ENCODE measurements at regions not wholly inside any gene's neighbourhood (a gene's known extent, or its start where the extent isn't known, plus 50 kb on each side); places are given as distances from the start of the nearest gene placed in this dataset.
A peak's percentile ranks its signal among the peaks of the same experiment; 100 is the strongest.

GRCh38 chr12:92032101-92032500 lies 113.5 kb downstream of the BTG1 start:
- DNase-seq (ENCODE audit: low read depth in 2 of 2), result no peak

- no peak for DNase-seq (ENCODE audit: low read depth in 2 of 2)
These were observed 115.0 kb downstream of the BTG1 start for GRCh38 chr12:92030618-92031017.

GRCh38 chr12:92029902-92030586 lies 115.6 kb downstream of the BTG1 start:
- no peak for DNase-seq (ENCODE audit: low read depth in 2 of 2)

- DNase-seq (ENCODE audit: low read depth in 2 of 2), result no peak
These were observed 116.5 kb downstream of the BTG1 start for GRCh38 chr12:92029136-92029535.

- peak in 1 of 2 experiments; percentile 15 for DNase-seq (ENCODE audit: low read depth in 2 of 2)
These were observed 117.3 kb downstream of the BTG1 start for GRCh38 chr12:92028441-92028709.

- no peak for DNase-seq (ENCODE audit: low read depth in 2 of 2)
These were observed 117.8 kb downstream of the BTG1 start for GRCh38 chr12:92027701-92028440.

GRCh38 chr12:92027243-92027642 lies 118.4 kb downstream of the BTG1 start:
- DNase-seq (ENCODE audit: low read depth in 2 of 2), result no peak

GRCh38 chr12:92025462-92026207 lies 120.0 kb downstream of the BTG1 start:
- no peak for DNase-seq (ENCODE audit: low read depth in 2 of 2)

GRCh38 chr12:92022093-92022492 lies 123.6 kb downstream of the BTG1 start:
- no peak for DNase-seq (ENCODE audit: low read depth in 2 of 2)

GRCh38 chr12:92021666-92022035 lies 124.0 kb downstream of the BTG1 start:
- no peak for DNase-seq (ENCODE audit: low read depth in 2 of 2)

- no peak for DNase-seq (ENCODE audit: low read depth in 2 of 2)
These were observed 124.5 kb downstream of the BTG1 start for GRCh38 chr12:92020983-92021665.

GRCh38 chr12:92019491-92020277 lies 126.0 kb downstream of the BTG1 start:
- DNase-seq (ENCODE audit: low read depth in 2 of 2), result no peak

- no peak for DNase-seq (ENCODE audit: low read depth in 2 of 2)
These were observed 133.0 kb downstream of the BTG1 start for GRCh38 chr12:92012691-92013090.

GRCh38 chr12:92010853-92011701 lies 134.6 kb downstream of the BTG1 start:
- DNase-seq (ENCODE audit: low read depth in 2 of 2), result no peak

GRCh38 chr12:92010368-92010767 lies 135.3 kb downstream of the BTG1 start:
- no peak for DNase-seq (ENCODE audit: low read depth in 2 of 2)

GRCh38 chr12:92008345-92008744 lies 137.3 kb downstream of the BTG1 start:
- DNase-seq (ENCODE audit: low read depth in 2 of 2), result no peak

GRCh38 chr12:92007787-92008186 lies 137.9 kb downstream of the BTG1 start:
- DNase-seq (ENCODE audit: low read depth in 2 of 2), result no peak

- no peak for DNase-seq (ENCODE audit: low read depth in 2 of 2)
These were observed 141.9 kb downstream of the BTG1 start for GRCh38 chr12:92003701-92004100.

GRCh38 chr12:92002673-92003382 lies 142.8 kb downstream of the BTG1 start:
- DNase-seq (ENCODE audit: low read depth in 2 of 2), result no peak

- DNase-seq (ENCODE audit: low read depth in 2 of 2), result no peak
These were observed 143.4 kb downstream of the BTG1 start for GRCh38 chr12:92002195-92002649.

Data from fibroblast of skin of left biceps (primary cell).